GM18498 (cell line): ENCODE measurements at regions not wholly inside any gene's neighbourhood (a gene's known extent, or its start where the extent isn't known, plus 50 kb on each side); places are given as distances from the start of the nearest gene placed in this dataset.

Experiments
- ATAC-seq: cut with Tn5 transposase; IDR thresholded peaks from one replicate; pipeline ENCODE4 v1.9.1; 2021; ENCODE audit warnings: mild to moderate bottlenecking, moderate library complexity; ENCODE audit not compliant: unreplicated experiment

DNA sequence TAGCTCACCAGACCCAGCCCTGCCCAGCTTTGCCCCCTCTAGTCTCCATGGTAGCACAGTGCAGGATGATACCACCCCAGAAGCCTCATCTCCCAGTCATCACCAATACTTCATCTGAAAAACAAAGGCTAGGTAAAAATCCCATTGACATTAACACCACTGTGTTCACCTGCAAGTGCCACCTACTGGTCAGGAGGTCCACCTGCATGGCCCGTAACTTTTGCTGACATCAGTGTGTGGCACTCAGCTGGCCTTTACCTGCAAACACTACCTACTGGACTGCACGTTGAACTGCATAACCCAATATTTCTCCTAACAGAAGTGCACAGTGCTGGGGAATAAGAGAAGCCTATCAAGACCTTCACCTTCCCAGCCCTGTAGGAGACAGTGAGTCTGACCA lies 234.7 kb upstream of the ADGRB3 start:
- ATAC-seq = no peak

DNA sequence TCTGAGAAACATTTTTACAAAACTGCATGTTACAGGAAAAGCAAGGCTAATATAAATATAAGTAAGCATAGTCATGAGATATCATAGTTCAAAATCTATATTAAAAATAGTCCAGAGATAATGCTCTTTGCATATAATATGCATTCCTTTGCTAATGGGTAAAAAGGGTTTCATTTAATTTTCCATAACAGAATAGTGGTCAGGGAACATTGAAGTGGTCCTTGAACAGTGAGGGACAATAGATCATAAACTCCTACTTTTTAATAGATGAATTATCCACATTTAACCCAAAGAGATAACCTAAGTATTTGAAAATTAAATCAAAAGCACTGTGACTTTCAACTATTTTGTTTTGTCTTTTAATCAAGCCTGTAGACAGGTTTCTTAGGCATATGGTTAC lies 243.1 kb upstream of the ADGRB3 start:
- no peak for ATAC-seq

DNA sequence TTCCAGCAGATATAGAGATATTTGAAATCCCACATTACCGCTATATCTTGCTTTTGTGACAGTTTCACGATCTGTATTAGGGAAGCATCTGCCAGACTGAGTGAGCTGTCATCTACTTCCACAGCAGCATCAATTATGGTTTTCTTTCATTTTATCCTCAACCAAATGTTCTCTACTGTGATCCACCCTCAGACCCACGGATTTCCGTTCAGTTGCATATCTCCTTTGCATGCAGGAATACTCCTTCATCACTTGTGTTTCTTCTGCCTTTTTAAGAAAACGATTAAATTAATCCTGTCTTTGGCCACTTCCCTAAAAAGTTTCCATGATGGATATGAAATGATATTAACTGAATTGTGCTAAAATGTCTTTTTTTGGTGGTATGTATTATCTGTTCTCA lies 262.1 kb upstream of the ADGRB3 start:
- ATAC-seq = no peak

DNA sequence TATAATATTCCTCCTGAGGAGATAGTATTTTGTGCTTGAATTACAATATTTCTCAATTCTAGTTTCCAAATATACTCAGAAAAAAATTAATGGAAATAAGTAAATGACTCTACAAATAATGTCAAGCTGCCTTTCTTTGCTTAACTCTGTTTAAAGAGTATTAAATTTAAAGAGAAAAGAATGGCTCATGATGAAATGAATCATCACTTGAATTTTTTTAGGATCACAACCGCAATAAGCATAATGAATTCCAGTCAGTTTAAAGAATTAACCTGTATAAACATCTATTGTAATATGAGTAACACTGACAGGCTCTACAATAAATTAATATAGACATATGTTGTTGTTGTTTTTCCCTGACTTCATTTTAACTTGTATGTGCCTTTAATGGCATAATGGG lies 266.2 kb upstream of the ADGRB3 start:
- no peak for ATAC-seq

DNA sequence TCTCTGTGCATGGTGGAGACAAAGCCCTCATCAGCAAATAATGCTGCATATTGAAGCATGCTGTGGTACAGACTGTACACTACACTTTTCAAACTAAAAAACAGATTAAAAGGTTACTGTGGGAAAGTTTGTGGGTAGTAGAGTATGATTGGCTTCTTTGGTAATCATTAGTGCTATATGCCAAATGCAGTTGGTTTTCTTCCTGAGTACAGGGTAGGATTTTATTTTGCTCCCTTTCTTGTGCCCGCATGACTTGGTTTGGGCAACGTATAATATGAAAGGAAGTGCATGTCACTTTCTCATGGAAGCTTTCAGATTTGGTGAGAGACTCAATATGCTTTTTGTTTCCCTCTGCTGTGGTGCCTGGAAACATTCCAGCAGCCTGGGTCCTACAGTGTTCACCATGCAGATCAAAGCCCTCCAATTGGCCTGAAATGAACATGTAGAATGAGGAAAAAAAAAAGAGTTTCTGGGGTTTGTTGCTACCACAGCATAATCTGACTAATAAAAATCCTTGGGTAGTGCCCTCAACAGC lies 270.7 kb upstream of the ADGRB3 start:
- no peak for ATAC-seq

DNA sequence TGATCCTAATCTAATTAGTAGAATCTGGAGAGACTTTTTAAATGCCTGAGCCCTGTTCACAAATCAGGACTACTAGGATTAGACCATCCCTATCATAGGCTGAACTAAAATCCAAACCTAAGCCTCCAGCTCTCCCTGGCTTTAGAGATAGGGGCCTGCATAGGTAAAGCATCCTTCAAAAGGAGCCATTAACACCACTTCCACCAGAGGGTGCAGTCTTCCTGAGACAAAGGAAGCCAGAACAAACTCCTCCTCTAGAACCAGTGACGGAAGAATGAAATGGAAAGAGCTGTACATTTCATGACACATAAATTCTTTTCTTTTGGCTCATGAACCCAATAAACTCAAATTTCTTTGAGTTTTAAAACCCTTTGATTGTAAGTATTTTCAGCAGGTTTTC lies 291.2 kb upstream of the ADGRB3 start:
- peak; percentile 50 for ATAC-seq

DNA sequence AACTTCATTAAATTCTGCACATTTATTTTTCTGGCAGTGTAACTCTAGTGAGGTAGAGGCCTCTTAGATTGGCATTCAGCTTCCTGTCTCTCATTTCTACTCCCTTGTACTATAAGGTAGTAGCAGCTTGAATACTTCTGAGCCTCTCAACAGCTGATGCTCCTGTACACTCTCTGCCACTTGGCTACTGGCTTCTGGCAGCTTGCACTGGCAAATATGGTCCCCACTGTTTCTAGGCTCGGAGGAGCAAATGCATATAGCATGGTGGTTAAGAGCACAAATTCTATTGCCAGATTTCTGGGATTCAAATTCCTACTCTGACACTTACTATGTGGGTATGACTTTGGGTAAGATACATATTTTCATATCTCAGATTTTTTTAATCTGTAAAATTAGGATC lies 292.8 kb upstream of the ADGRB3 start:
- no peak for ATAC-seq

DNA sequence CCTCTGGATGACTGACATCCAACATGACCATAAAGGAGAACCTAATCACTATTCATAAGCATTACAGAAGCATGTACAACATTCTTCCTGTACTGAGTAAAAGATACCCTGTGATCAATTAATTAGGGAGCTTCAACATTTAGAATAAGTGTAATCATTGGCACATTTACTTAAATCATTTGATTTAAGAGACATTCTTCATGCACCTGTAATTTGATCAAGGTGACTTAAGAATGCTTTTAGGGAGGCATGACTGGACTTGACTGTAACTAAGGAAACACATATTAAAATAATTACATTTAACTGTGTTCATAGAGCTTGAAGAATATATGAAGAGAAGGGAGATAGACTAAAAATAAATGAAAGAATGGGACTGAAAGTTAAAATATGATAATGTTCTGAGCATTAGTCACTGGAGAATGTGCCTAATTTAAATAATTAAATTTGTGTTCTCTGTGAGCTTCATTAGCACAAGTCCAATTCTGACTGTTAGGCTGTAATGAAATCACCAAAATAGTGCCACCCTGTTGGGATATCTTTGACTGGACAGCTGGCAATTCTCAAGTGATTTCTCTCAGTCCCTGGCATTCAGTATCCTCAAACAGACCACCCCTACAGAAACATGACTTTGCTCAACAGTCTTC lies 295.5 kb upstream of the ADGRB3 start:
- ATAC-seq = no peak

DNA sequence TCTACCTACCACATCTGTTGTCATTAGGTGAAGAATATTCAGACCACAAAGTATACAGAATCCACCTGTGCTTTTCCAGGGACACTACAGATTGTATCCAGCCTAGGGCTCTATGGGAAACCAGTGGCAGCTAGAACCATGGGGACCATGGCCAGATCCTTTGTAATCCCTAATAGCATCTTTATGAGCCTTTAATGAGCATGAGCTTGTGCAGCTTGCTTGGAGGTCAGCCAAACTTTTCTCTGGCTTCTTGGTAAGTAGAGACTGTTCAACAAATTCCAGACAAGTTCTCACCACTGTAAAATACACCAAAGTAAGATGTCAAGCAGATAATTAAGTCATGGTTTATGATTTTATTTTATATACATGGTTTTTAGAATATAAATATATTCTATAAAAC lies 301.6 kb upstream of the ADGRB3 start:
- no peak for ATAC-seq

DNA sequence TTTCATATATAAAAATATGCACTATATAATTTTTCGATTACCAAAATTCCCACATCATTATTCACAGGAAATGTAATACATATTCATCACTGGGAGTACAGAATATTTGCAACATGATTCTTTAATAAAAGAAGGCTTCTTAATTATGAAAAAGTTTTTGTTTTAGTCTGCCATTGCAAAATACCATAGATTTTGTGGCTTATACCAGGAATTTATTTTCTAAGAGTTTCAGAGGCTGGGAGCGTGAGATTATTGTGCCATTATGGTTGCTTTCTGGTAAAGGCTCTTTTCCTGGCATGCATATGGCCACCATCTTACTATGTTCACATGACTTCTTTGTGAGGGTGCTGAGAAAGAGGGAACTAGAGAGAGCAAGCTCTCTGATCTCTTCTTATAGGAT lies 306.9 kb upstream of the ADGRB3 start:
- ATAC-seq = no peak

DNA sequence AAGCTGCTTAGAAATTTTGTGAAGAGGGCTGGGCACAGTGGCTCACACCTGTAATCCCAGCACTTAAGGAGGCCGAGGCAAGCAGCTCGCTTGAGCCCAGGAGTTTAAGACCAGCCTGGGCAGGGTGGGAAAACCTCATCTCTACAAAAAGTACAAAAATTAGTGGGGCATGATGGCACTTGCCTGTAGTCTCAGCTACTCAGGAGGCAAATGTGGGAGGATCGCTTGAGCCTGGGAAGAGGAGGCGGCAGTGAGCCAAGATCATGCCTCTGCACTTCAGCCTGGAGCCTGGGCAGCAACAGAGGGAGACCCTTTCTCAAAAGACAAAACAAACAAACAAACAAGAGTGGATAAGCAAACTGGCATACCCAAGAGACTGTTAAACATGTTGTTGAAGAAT lies 308.3 kb upstream of the ADGRB3 start:
- ATAC-seq = no peak

DNA sequence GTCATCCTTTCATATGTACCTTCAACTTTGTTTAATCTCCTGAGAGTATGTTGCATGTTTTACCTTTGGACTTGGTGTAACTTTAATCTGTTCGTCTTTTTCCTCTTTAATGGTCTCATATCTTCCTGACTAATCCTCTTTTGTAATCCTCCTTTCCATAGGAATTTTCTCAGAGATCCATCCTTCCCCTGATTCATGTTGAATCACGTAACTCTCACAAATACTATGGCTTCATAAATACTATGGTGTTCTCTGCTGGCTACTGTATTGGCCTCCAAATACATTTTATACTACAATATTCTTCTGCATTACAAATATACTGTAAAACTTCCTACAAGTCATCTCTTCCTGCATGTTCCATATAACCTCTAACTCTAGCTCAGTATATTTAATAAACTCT lies 317.7 kb upstream of the ADGRB3 start:
- ATAC-seq = no peak

DNA sequence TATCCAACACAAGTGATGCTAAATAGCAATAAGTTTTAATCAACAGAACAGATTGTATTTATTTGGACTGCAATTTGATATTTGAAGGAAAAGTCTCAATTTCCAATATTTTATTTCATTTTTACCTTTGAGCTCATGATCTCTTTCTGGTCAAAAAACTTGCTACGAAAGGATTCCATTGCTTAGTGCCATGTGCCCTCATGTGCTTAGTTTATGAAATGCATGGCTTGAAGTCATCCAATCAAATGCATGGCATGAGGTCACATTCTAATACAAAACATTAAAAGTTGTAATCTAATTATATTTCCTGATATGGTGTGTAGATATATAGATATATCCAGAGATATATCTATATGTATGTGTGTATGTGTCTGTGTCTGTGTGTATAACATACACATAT lies 321.2 kb upstream of the ADGRB3 start:
- no peak for ATAC-seq

DNA sequence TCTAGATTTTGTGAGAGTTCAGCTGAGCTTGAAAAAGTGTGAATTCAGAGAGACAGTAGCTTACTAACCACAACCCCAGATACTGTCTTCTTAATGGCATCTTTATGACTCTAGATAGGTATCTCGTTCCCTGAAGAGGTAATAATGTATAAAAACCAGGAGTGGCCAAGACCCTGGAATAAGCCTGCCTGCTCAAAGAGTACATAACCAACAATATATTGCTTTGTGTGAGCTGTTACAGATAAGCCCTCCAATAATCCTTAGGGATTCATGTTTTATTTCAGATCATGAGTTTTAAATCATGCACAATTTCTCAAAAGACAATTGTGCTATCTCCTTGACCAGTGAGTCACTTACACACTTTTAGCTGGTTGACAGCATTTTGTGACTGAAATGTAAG lies 327.8 kb upstream of the ADGRB3 start:
- ATAC-seq = no peak

DNA sequence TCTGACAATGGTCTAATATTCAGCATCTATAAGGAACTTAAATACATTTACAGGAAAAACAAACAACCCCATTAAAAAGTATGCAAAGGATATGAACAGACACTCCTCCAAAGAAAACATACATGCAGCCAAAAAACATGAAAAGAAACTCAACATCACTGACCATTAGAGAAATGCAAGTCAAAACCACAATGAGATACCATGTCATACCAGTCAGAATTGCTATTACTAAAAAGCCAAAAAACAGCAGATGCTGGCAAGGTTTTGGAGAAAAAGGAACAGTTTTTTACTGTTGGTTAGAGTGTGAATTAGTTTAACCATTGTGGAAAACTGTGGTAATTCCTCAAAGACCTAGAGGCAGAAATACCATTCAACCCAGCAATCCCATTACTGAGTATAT lies 339.0 kb upstream of the ADGRB3 start:
- ATAC-seq = no peak

DNA sequence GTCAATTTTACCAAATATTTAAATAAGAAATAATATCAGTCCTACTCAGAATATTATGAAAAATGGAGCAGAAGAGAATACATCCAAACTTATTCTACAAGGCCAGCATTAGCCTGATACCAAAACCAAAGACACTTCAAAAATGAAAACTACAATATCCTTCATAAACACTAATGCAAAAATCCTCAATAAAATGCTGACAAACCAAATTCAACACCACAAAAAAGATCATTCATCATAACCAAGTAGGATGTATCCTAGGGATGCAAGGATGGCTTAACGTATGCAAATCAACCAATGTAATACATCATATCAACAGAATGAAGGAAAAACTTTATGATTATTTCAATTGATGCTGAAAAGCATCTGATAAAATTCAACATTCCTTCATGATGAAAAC lies 352.4 kb upstream of the ADGRB3 start:
- no peak for ATAC-seq

DNA sequence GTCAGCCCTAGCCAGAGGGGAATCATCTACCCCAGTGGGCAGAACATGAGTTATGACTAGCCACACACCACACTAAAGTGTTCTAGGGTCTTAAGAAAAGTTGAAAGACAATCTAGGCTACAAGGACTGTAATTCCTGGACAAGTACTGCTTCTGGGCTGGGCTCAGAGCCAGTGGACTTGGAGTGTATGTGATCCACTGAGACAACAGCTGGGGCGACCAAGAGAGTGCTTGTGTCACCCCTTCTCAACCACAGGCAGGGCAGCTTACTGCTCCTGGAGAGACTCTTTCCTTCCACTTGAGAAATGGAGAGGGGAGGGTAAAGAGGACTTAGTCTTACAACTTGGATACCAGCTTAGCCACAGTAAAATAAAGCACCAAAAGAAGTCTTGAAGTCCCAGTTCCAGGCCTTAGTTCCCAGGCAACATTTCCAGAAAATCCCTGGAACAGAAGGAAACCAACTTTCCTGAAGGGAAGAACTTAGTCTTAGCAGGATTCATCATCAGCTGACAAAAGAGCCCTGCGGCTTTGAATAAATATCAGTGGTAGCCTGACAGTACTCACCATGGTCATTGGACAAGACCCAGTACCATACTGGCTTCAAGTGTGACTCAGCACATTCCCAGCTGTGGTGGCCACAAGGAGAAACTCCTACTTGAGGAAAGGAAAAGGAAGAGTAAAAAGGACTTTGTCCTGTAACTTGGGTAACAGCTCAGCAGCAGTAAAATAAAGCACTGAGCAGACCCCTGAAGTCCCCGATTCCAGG lies 355.1 kb upstream of the ADGRB3 start:
- ATAC-seq = no peak

DNA sequence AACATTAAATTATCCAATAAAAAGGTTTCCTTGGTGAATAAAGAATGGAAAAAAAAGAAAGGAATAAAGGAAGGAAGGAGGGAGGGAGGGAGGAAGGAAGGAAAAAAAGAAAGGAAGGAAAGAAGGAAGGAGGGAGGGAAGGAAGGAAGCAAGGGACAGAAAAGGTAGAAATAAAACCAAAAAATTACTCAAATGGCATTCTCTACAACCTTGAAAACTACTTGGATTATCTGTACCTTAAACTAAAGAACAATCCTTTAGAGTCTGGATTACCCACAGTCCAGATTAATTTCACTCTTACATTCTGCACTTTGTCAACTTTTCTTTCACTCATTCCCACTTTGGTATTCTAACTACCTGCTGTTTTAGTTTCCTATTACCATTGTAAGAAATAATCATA lies 361.8 kb upstream of the ADGRB3 start:
- no peak for ATAC-seq

DNA sequence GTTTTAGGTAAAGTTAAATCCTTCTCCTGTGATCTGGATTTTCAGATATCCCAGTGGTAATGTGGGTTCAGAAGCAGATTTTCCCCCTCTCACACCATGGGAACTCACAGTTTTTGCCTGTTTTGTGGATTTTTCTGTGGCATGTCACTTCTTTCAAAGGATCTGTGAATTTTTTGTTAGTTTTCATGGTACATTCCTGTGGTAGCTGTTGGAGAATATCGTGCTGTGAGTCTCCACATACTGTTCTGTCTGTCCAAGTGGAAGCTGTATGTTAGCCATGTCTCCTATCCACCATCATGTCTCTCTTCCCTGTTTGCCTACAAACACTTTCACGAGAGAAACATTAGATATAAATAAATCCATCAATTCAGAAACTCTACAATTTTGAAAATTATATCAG lies 378.7 kb upstream of the ADGRB3 start:
- ATAC-seq = no peak

DNA sequence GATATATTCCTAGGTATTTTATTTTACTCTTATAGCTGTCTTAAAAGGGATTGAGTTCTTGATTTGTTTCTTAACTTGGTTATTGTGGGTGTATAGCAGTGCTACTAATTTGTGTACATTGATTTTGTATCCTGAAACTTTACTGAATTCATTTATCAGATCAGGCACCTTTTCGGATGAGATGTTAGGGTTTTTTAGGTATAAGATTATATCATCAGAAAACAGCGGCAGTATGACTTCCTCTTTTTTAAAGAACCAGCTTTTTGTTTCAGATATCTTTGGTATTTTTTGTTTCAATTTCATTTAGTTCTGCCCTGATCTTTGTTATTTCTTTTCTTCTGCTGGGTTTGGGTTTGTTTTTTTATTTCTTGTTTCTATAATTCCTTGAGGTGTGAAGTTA lies 382.4 kb upstream of the ADGRB3 start:
- peak; percentile 80 for ATAC-seq

DNA sequence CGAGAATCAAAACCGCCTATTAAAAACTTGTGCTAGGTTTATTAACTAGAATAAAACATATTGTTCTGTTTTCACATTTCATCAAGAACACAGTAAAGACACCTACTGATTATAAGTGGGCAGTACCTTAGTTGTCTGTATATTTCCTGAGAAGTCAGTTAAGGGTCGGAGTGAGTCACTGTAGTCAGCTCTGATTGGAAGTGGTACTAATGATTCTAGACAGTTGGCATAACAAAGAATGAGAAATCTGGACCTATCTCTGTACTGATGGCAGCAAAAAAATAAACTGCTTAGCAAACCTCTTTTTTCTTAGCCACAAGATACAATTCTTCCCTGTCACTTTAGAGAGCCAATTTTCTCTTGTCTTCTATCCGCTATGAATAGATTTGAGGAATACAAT lies 387.3 kb upstream of the ADGRB3 start:
- ATAC-seq = no peak

DNA sequence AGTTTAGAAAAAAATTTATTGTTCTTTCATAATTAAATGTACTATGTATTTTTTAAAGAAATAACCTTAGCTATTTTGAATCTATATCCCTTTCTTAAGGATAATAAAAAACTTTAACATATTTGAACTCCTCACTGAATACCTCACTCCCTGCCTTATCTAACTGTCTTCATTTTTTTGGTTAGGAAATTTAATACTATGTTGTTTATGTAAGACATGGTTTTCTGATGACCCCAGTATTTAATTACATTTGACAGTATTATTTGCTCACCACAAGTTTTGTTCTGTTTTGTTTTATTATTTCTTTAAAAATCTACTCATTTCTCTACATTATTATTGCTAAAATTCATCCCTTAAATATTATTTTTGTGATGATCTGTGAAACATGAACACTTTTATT lies 394.4 kb upstream of the ADGRB3 start:
- ATAC-seq = no peak

DNA sequence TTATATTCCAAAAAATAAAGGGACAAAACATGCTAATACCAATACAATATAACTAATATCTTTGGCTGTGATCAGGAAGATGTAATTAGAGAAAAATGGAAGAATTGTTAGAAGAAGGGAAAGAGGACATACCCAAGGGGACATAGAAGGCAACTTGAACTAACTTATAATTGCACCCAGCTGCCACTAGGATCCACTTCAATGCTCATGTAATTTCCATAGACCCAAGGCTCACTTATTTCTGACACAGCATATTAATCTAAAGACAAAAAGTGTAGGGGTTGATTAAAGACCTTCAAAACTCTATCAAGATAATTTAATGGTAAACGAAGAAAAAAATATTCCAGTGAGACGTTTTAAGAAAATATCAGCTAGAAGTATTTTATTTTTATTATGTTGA lies 396.0 kb upstream of the ADGRB3 start:
- ATAC-seq = no peak
